OCI-LY3 (cell line): ENCODE measurements at regions not wholly inside any gene's neighbourhood (a gene's known extent, or its start where the extent isn't known, plus 50 kb on each side); places are given as distances from the start of the nearest gene placed in this dataset.

Experiments used
- H2AFZ ChIP-seq: fragments of 200-600, 300-600 bp; shearing (Covaris generic); 2 replicates; pipeline ENCODE4 v1.6.0; 2014; ENCODE audit warnings: antibody characterized with exemption, low read depth, low read length
- H3K27ac ChIP-seq: fragments of 200-600, 300-600 bp; sonication (generic); 2 replicates; pipeline ENCODE4 v1.5.1; 2014; ENCODE audit warnings: mild to moderate bottlenecking, low read length, moderate library complexity, mixed read lengths
- H3K27me3 ChIP-seq: fragments of 200-600, 300-600 bp; sonication (generic); 2 replicates; pipeline ENCODE4 v1.6.1; 2014; ENCODE audit warnings: low read depth, low read length, mixed read lengths
- H3K36me3 ChIP-seq: fragments of 200-600, 300-600 bp; sonication (generic); replicated peaks from 2 replicates; pipeline ENCODE3; 2014; ENCODE audit warnings: low read depth, low read length, mixed read lengths
- H3K4me1 ChIP-seq: fragments of 300-600, 200-600 bp; sonication (generic); 2 replicates; pipeline ENCODE4 v1.6.1; 2014; ENCODE audit warnings: low read length, mixed read lengths
- H3K4me2 ChIP-seq: fragments of 200-600, 300-600 bp; sonication (generic); 2 replicates; pipeline ENCODE4 v1.6.1; 2014; ENCODE audit warnings: low read length, mixed read lengths
- H3K4me3 ChIP-seq: fragments of 300-600, 200-600 bp; sonication (generic); 2 replicates; pipeline ENCODE4 v1.5.1; 2014; ENCODE audit warnings: antibody characterized with exemption, mild to moderate bottlenecking, low read length, moderate library complexity
- H3K79me2 ChIP-seq: fragments of 300-600, 200-600 bp; shearing (Covaris generic); 2 replicates; pipeline ENCODE4 v1.6.1; 2014; ENCODE audit warnings: mild to moderate bottlenecking, low read length, mixed read lengths
- H3K9ac ChIP-seq: fragments of 300-600, 200-600 bp; shearing (Covaris generic); 2 replicates; pipeline ENCODE4 v1.6.0; 2014; ENCODE audit warnings: mild to moderate bottlenecking, low read length, moderate library complexity
- H3K9me3 ChIP-seq: fragments of 200-600, 300-600 bp; shearing (Covaris generic); 2 replicates; pipeline ENCODE4 v1.6.1; 2014; ENCODE audit warnings: low read length, mixed read lengths; ENCODE audit not compliant: insufficient read depth
- H4K20me1 ChIP-seq: fragments of 200-600, 300-600 bp; sonication (generic); 2 replicates; pipeline ENCODE4 v1.6.1; 2016; ENCODE audit warnings: low read length, mixed read lengths; ENCODE audit not compliant: insufficient read depth
- CTCF ChIP-seq: fragments of 200-600, 300-600 bp; sonication (generic); IDR thresholded peaks from 2 replicates; pipeline ENCODE4 v1.5.1; 2014; ENCODE audit warnings: antibody characterized with exemption, low read length, low read depth
- EZH2phosphoT487 ChIP-seq: fragments of 200-600 bp; shearing (Covaris generic); IDR thresholded peaks from 2 replicates; pipeline ENCODE4 v1.6.1; 2018; ENCODE audit warnings: antibody characterized with exemption, mixed run types, low read depth

GRCh38 chr4:85244638-85245037 is 230.3 kb upstream of the ARHGAP24 start:
- H3K27ac ChIP-seq, result no peak overlapping the region
- no peak overlapping the region for H3K9ac ChIP-seq

DNA sequence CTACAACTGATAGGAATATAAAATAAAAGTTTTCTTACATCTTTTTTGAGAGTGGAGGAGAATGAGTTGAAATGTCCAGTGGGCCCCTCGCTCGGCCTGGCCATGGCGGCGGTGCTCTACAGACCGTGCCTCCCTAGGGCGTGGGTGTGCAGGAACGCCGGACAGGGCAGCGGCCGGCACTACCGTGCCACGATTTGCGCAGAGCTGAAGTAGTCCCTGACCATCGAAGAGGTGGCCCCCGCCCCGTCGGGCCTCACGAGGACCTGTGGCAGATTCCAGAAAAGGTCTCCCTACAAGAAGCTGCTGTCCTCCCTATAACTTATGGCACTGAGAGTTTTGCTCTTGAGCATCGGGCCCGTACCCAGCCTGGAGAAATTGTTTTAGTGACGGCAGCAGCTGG is 228.9 kb upstream of the ARHGAP24 start:
- TF ChIP-seq EZH2phosphoT487 (no peak), CTCF (no peak)
- H3K9me3 ChIP-seq, result no peaks in the 10 kb centered on the region
- H2AFZ ChIP-seq, result no peak overlapping the region
- H3K27ac ChIP-seq, result no peak overlapping the region
- H4K20me1 ChIP-seq, result no peaks in the 10 kb centered on the region
- H3K4me1 ChIP-seq, result no peaks in the 10 kb centered on the region
- no peaks in the 10 kb centered on the region for H3K79me2 ChIP-seq
- H3K4me2 ChIP-seq, result no peak overlapping the region
- H3K27me3 ChIP-seq, result no peaks in the 10 kb centered on the region
- no peak overlapping the region for H3K9ac ChIP-seq
- H3K4me3 ChIP-seq, result no peak overlapping the region
- no peaks in the 10 kb centered on the region for H3K36me3 ChIP-seq

More at GRCh38 chr4:85244638-85245037, 230.3 kb upstream of the ARHGAP24 start:
- no peaks in the 10 kb centered on the region for H3K4me1 ChIP-seq
- H4K20me1 ChIP-seq, result no peaks in the 10 kb centered on the region
- H3K9me3 ChIP-seq, result no peaks in the 10 kb centered on the region
- TF ChIP-seq CTCF (no peak), EZH2phosphoT487 (no peak)
- H2AFZ ChIP-seq, result no peak overlapping the region
- no peak overlapping the region for H3K4me3 ChIP-seq
- H3K36me3 ChIP-seq, result no peaks in the 10 kb centered on the region
- H3K27me3 ChIP-seq, result no peaks in the 10 kb centered on the region
- no peaks in the 10 kb centered on the region for H3K79me2 ChIP-seq
- H3K4me2 ChIP-seq, result no peak overlapping the region

DNA sequence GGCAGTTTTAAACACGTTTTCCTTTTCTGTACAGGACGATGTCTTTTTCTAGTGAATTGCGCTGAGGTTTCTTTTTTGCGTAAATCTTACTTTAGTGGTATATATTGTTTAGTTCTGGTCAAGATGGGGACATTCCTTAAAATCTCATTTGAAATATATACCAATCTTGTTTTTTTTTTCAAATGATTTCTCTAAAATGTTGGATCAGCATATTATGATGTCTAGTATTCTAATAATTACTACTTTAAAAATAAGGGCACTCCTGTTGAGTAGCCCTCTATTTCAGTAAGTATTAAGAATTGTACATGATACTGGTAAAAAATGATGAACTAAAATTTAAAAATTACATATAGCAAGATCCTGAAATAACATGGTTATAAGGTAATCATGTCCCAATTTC is 224.1 kb upstream of the ARHGAP24 start:
- H3K27ac ChIP-seq, result no peak overlapping the region

DNA sequence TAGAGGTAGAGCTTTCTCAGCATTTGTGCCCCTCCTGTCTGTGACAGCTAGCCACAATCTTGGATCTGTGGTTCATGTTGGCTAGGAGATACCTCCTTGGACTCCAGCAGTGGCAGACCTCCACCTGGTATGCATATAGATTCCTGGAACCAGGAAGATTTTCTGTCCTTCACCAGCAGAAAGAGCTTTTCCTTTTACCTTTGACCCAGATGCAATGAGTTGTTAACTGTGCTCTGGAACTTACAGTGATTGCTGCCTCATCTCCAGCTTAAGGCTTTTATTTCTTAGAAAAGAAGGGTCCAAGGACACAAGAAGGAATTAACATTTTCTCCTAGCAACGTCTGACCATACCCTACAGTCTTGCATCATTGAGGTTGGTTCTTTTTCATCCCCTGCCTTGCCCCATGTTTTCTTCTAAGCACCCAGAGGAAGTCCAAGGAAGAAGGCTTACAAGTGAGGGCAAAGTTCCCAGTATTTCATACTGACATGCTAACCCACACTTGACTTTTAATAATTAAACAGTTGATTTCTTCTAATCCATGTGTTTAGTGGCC is 217.1 kb upstream of the ARHGAP24 start:
- Histone ChIP-seq H4K20me1 (no peaks in the 10 kb centered on the region), H3K4me1 (no peaks in the 10 kb centered on the region), H3K36me3 (no peaks in the 10 kb centered on the region), H3K4me2 (no peak overlapping the region), H3K27ac (no peak overlapping the region), H3K4me3 (no peak overlapping the region), H2AFZ (no peak overlapping the region), H3K27me3 (no peaks in the 10 kb centered on the region), H3K9me3 (no peaks in the 10 kb centered on the region), H3K9ac (no peak overlapping the region), H3K79me2 (no peaks in the 10 kb centered on the region)
- TF ChIP-seq CTCF (no peak), EZH2phosphoT487 (no peak)

More for the DNA sequence above, 224.1 kb upstream of the ARHGAP24 start:
- H4K20me1 ChIP-seq, result no peaks in the 10 kb centered on the region
- H3K79me2 ChIP-seq, result no peaks in the 10 kb centered on the region
- no peak overlapping the region for H2AFZ ChIP-seq
- no peak for TF ChIP-seq EZH2phosphoT487
- no peak for TF ChIP-seq CTCF
- no peaks in the 10 kb centered on the region for H3K4me1 ChIP-seq
- no peak overlapping the region for H3K4me3 ChIP-seq
- no peak overlapping the region for H3K4me2 ChIP-seq
- H3K36me3 ChIP-seq, result no peaks in the 10 kb centered on the region
- no peaks in the 10 kb centered on the region for H3K9me3 ChIP-seq
- H3K27me3 ChIP-seq, result no peaks in the 10 kb centered on the region; the same call in 1 of the 2 replicates
- no peak overlapping the region for H3K9ac ChIP-seq
